Heart left ventricle (tissue), 13 donors: ENCODE measurements at regions not wholly inside any gene's neighbourhood (a gene's known extent, or its start where the extent isn't known, plus 50 kb on each side); places are given as distances from the start of the nearest gene placed in this dataset.

Source experiments
- POLR2A ChIP-seq, 2 donors: fragments of 450-650 bp; IDR thresholded peaks; one replicate each; pipeline ENCODE4 v1.6.1; 2017; ENCODE audit warnings: antibody characterized with exemption in 2 of 2, mild to moderate bottlenecking in 2 of 2, moderate library complexity in 2 of 2
- TF ChIP-seq, protein P1 (sequence below), 12 donors: fragments of 200-600 bp; sonication (generic) in 4 of 12; IDR thresholded peaks; one replicate each; pipeline versions ENCODE4 v1.5.0 to v1.8.0; 2018 to 2022; ENCODE audit warnings: antibody characterized with exemption in 12 of 12, mild to moderate bottlenecking in 5 of 12
- donor health status: ischemic (EF 13 %, LVEDD 7.1; RV severe dilation, severe dysfunction).
- donor health status: DM: no; HTN: yes; CAD: no.
- donor health status: DM: no; HTN: no; CAD: no.
- donor health status: ischemic (EF 25% LVEDD 6.9; RV normal size, moderate dysfunction).
- donor health status: ischemic (EF 25% LVEDD 5.7; RV mildly dilated, moderate dysfunction).
- donor health status: ischemic (EF 35%, LVEDD 5.7; RV mildly dilated, moderate dysfunction).
- donor health status: nonischemic (EF 11% LVEDD 7.7; RV severe dilation, severe dysfunction).
- donor health status: DM: yes; HTN: yes; CAD: no.
- donor health status: PGD.
- donor health status: ischemic (EF 29% LVEDD 5.4; RV normal size, mild dysfunction).
- donor health status: nonischemic (EF 23%, LVEDD 6.1; RV moderate dilation, normal function).

DNA sequence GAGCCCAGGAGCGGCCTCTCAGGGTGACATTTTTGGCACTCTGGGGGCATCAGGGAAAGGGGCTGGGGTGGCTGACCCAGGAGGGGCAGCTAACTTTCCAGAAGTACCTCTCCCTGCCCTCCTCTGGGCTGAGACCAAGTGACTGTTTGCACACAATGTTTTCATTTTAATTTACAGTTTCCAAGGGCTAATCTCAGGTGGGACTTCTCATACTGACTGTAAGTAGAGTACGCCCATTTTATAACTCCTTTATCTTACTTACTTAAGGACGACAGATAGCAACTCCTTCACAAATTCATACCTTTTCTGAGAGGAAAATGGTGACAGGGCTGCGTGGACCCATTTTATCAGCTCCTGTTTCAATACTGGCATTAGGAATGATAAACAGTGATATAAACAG lies 172.9 kb upstream of the EXOC2 start:
- TF ChIP-seq, protein P1, sequence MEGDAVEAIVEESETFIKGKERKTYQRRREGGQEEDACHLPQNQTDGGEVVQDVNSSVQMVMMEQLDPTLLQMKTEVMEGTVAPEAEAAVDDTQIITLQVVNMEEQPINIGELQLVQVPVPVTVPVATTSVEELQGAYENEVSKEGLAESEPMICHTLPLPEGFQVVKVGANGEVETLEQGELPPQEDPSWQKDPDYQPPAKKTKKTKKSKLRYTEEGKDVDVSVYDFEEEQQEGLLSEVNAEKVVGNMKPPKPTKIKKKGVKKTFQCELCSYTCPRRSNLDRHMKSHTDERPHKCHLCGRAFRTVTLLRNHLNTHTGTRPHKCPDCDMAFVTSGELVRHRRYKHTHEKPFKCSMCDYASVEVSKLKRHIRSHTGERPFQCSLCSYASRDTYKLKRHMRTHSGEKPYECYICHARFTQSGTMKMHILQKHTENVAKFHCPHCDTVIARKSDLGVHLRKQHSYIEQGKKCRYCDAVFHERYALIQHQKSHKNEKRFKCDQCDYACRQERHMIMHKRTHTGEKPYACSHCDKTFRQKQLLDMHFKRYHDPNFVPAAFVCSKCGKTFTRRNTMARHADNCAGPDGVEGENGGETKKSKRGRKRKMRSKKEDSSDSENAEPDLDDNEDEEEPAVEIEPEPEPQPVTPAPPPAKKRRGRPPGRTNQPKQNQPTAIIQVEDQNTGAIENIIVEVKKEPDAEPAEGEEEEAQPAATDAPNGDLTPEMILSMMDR (IDR thresholded peaks at IDR 0.05), result no peak
- TF ChIP-seq POLR2A (IDR thresholded peaks at IDR 0.05), result no peak
